Cardiac fibroblast (primary cell): ENCODE measurements at regions not wholly inside any gene's neighbourhood (a gene's known extent, or its start where the extent isn't known, plus 50 kb on each side); places are given as distances from the start of the nearest gene placed in this dataset.

Experiments used
- DNase-seq, 2 donors: peaks; one replicate each; pipeline versions ENCODE4 v3.0.0 to v3.0.0-alpha.2; 2010; ENCODE audit warnings: low read depth in 2 of 2
- H3K4me3 ChIP-seq, 2 donors: replicated peaks in 1 of 2; 1 replicate in 1 of 2; 2 replicates in 1 of 2; pipeline ENCODE4 v1.5.1; 2011; ENCODE audit warnings: low read depth in 2 of 2, low read length in 2 of 2, mild to moderate bottlenecking in 2 of 2, moderate library complexity in 1 of 2
- TF ChIP-seq, protein P1 (sequence below): IDR thresholded peaks from one replicate; pipeline ENCODE4 v1.5.1; 2011; ENCODE audit warnings: low read depth, mild to moderate bottlenecking, low read length, inconsistent platforms

DNA sequence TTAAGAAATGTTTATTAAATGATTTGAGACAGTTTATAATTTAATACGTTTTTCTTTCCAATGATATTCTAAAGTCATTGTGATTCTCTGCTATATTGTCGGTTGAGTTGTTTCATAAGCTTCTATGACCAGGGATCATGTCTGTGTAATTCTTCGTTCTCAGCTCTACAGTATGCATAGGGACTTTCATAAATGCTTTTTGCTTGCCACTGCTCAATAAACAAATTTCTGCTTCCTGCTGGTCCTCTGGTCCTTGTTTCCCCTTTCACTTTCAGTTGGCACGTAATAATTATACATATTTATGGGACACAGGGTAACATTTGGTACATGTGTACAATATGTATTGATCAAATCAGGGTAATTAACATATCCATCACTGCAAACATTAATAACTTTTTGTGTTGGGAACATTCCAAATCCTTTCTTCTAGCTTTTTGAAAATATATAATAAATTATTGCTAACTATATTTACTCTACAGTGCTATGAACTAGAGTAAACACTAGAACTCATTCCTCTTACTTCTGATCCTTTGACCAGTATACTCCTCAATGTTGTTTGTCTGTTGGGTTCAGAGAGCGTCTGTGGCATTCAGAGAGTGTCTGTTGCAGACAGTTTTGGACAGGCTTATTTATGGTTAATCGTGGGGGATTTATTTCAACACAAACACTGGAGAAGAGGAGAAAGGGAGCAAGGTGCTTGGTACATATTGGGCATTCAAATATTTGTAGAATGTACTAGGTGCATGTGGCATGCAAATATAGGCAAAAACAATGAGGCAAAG lies 68.3 kb upstream of the SPANXB1 start:
- TF ChIP-seq, protein P1, sequence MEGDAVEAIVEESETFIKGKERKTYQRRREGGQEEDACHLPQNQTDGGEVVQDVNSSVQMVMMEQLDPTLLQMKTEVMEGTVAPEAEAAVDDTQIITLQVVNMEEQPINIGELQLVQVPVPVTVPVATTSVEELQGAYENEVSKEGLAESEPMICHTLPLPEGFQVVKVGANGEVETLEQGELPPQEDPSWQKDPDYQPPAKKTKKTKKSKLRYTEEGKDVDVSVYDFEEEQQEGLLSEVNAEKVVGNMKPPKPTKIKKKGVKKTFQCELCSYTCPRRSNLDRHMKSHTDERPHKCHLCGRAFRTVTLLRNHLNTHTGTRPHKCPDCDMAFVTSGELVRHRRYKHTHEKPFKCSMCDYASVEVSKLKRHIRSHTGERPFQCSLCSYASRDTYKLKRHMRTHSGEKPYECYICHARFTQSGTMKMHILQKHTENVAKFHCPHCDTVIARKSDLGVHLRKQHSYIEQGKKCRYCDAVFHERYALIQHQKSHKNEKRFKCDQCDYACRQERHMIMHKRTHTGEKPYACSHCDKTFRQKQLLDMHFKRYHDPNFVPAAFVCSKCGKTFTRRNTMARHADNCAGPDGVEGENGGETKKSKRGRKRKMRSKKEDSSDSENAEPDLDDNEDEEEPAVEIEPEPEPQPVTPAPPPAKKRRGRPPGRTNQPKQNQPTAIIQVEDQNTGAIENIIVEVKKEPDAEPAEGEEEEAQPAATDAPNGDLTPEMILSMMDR, result no peak
- no peak overlapping the region for H3K4me3 ChIP-seq
- no peak for DNase-seq

- DNase-seq, result no peak
- no peak overlapping the region for H3K4me3 ChIP-seq
- TF ChIP-seq, protein P1, result no peak
Observed at GRCh38 chrX:140943513-140943912, 58.9 kb upstream of the SPANXB1 start.

DNA sequence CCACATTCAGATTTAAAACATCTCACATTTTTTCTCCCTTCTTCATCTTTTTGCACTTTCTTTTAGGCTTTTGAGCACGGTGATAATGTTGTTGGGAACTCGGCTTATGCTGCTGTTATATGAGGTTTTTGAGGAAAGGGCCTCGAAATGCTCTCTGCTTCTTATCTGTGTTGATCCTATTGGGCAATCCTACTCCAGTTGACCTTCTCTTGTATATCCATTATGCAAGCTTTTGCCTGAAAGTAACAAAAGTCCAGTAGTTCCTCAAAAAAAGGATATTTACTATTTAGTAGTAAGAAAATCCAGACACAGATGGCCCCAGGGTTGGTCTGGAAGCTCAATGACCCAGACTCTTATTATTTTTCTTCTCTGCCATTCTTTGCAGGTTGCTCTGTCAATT lies 57.7 kb upstream of the SPANXB1 start:
- TF ChIP-seq, protein P1, result no peak
- no peak for DNase-seq
- no peak overlapping the region for H3K4me3 ChIP-seq

DNA sequence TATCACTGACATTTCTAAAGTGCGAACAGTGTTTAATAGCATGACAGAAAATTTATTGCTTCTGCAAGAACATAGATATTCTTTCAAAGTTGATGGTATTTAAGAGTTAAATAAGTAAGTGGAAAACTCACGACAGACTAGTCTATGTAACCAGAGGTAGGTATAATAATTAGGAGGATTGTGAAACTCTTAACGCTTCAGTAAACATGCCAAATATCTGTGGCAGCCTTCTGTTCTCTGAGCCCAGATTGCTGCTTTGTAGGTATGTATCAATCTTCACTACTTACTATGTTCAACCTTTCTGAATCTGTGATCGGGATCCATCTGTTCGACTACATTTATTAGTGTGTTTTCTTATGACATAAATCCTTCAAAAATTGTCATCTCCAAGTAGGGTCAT lies 53.6 kb upstream of the SPANXB1 start:
- no peak for DNase-seq
- H3K4me3 ChIP-seq, result no peak overlapping the region
- TF ChIP-seq, protein P1, result no peak

GRCh38 chrX:140949233-140949632 lies 53.2 kb upstream of the SPANXB1 start:
- no peak for DNase-seq
- no peak overlapping the region for H3K4me3 ChIP-seq
- TF ChIP-seq, protein P1, result no peak
